HFFc6 (cell line): ENCODE measurements at regions not wholly inside any gene's neighbourhood (a gene's known extent, or its start where the extent isn't known, plus 50 kb on each side); places are given as distances from the start of the nearest gene placed in this dataset.

Experiments used
- DNase-seq: peaks from one replicate; pipeline ENCODE4 v3.0.0-alpha.2; 2018
- H3K27ac Mint-ChIP-seq: 2 replicates; pipeline ENCODE4 v1.8.0; 2020; ENCODE audit warnings: mild to moderate bottlenecking, mixed read lengths
- H3K27me3 Mint-ChIP-seq: 2 replicates; pipeline ENCODE4 v1.8.0; 2021; ENCODE audit warnings: mild to moderate bottlenecking, moderate library complexity, mixed read lengths; ENCODE audit not compliant: insufficient read depth
- H3K36me3 Mint-ChIP-seq: 2 replicates; pipeline ENCODE4 v1.8.0; 2021; ENCODE audit warnings: low read depth, mixed read lengths
- H3K4me1 Mint-ChIP-seq: 2 replicates; pipeline ENCODE4 v1.8.0; 2020; ENCODE audit warnings: low read depth, mixed read lengths
- H3K4me3 Mint-ChIP-seq: 2 replicates; pipeline ENCODE4 v1.8.0; 2020; ENCODE audit warnings: mild to moderate bottlenecking, moderate library complexity, mixed read lengths
- H3K9me3 Mint-ChIP-seq: 2 replicates; pipeline ENCODE4 v1.8.0; 2020; ENCODE audit warnings: mild to moderate bottlenecking, mixed read lengths
- TF ChIP-seq, protein P1 (sequence below): fragments of 200-600 bp; sonication (generic); IDR thresholded peaks from 2 replicates; pipeline ENCODE4 v1.5.0; 2021; ENCODE audit warnings: antibody characterized with exemption, mild to moderate bottlenecking

DNA sequence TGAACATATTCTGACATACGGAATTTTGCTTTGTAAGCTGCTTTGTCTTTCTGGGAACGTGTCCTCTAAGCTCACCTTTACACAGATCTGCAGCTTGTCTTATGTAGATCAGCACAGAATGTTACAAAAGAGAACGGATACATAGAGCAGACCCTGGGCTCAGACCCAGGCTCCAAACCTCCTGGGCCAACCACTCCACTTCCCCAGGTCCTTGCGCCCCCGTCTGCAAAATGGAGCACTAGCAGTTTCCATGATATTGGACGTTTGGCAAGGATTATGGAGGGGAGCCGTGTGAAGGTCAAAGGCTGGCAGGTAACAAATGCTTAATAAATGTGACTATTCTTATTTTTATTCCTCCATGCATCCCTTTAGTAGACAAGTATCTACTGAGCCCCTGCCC is 358.4 kb downstream of the CTTN start:
- Mint-ChIP-seq H3K36me3 (no peaks in the 10 kb centered on the region), H3K9me3 (peaks cover 15% of the 10 kb centered on the region; the same call in 1 of the 2 replicates), H3K27ac (no peak overlapping the region), H3K4me3 (no peak overlapping the region), H3K27me3 (peaks cover 4% of the 10 kb centered on the region), H3K4me1 (no peaks in the 10 kb centered on the region)
- no peak for DNase-seq
- TF ChIP-seq, protein P1, sequence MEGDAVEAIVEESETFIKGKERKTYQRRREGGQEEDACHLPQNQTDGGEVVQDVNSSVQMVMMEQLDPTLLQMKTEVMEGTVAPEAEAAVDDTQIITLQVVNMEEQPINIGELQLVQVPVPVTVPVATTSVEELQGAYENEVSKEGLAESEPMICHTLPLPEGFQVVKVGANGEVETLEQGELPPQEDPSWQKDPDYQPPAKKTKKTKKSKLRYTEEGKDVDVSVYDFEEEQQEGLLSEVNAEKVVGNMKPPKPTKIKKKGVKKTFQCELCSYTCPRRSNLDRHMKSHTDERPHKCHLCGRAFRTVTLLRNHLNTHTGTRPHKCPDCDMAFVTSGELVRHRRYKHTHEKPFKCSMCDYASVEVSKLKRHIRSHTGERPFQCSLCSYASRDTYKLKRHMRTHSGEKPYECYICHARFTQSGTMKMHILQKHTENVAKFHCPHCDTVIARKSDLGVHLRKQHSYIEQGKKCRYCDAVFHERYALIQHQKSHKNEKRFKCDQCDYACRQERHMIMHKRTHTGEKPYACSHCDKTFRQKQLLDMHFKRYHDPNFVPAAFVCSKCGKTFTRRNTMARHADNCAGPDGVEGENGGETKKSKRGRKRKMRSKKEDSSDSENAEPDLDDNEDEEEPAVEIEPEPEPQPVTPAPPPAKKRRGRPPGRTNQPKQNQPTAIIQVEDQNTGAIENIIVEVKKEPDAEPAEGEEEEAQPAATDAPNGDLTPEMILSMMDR, result no peak

GRCh38 chr11:70757241-70757640 is 358.9 kb downstream of the CTTN start:
- no peak for DNase-seq
- no peaks in the 10 kb centered on the region for H3K4me1 Mint-ChIP-seq
- H3K27me3 Mint-ChIP-seq, result peaks cover 4% of the 10 kb centered on the region
- no peaks in the 10 kb centered on the region for H3K36me3 Mint-ChIP-seq
- TF ChIP-seq, protein P1, result no peak
- peaks cover 15% of the 10 kb centered on the region; the same call in 1 of the 2 replicates for H3K9me3 Mint-ChIP-seq
- H3K27ac Mint-ChIP-seq, result no peak overlapping the region
- H3K4me3 Mint-ChIP-seq, result no peak overlapping the region

GRCh38 chr11:70758206-70758605 is 359.9 kb downstream of the CTTN start:
- TF ChIP-seq, protein P1, result no peak
- Mint-ChIP-seq H3K36me3 (no peaks in the 10 kb centered on the region), H3K27me3 (peaks cover 4% of the 10 kb centered on the region), H3K9me3 (peaks cover 24% of the 10 kb centered on the region; the same call in 1 of the 2 replicates), H3K4me1 (no peaks in the 10 kb centered on the region), H3K27ac (no peak overlapping the region), H3K4me3 (no peak overlapping the region)
- no peak for DNase-seq

- no peak for DNase-seq
Observed at GRCh38 chr11:70759846-70760245, 361.5 kb downstream of the CTTN start.

DNA sequence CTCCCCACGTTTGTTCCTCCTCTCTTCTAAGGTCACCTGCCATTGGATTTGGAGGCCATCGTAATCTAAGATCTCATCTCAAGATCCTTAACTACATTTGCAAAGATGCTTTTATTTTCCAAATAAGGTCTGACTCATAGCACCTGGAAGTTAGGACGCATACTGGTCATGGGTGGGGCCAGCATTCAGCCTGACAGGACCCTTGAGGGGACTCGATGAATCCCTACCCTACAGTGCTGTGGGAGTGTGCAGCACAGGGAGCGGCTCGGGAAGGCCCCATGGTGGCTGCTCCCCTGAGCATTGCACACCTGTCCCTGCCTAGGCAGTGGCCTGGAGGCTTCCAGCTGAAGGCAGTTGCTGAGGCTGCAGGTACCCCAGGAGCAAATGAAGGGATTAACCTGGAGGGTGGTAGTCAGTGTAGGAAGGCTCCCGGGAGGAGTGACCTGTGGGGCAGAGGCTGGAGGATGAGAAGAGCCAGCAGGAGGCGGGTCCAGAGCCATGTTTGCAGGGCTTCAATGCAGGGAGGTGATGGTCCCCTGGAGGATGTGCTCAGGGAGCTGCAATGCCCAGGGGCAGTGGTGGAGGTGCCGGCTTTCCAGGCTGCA is 362.2 kb downstream of the CTTN start:
- Mint-ChIP-seq H3K9me3 (peaks cover 34% of the 10 kb centered on the region; the same call in 1 of the 2 replicates), H3K4me3 (no peak overlapping the region), H3K27me3 (peaks cover 6% of the 10 kb centered on the region), H3K36me3 (no peaks in the 10 kb centered on the region), H3K4me1 (no peaks in the 10 kb centered on the region), H3K27ac (no peak overlapping the region)
- TF ChIP-seq, protein P1, result no peak
- no peak for DNase-seq

More at GRCh38 chr11:70759846-70760245, 361.5 kb downstream of the CTTN start:
- Mint-ChIP-seq H3K4me1 (no peaks in the 10 kb centered on the region), H3K27me3 (peaks cover 6% of the 10 kb centered on the region), H3K36me3 (no peaks in the 10 kb centered on the region), H3K4me3 (no peak overlapping the region), H3K27ac (no peak overlapping the region), H3K9me3 (peaks cover 29% of the 10 kb centered on the region; the same call in 1 of the 2 replicates)
- TF ChIP-seq, protein P1, result no peak
